OCI-LY3 (cell line): ENCODE measurements at regions not wholly inside any gene's neighbourhood (a gene's known extent, or its start where the extent isn't known, plus 50 kb on each side); places are given as distances from the start of the nearest gene placed in this dataset.
A peak's percentile ranks its signal among the peaks of the same experiment; 100 is the strongest.
"Not testable (repeated sequence)": the region's sequence is repeated elsewhere in the genome, so short reads cannot be mapped to it uniquely, and the experiment has no call there.

Experiments
- H2AFZ ChIP-seq: fragments of 200-600, 300-600 bp; shearing (Covaris generic); 2 replicates; pipeline ENCODE4 v1.6.0; 2014; ENCODE audit warnings: antibody characterized with exemption, low read depth, low read length
- H3K27ac ChIP-seq: fragments of 200-600, 300-600 bp; sonication (generic); 2 replicates; pipeline ENCODE4 v1.5.1; 2014; ENCODE audit warnings: mild to moderate bottlenecking, low read length, moderate library complexity, mixed read lengths
- H3K27me3 ChIP-seq: fragments of 200-600, 300-600 bp; sonication (generic); 2 replicates; pipeline ENCODE4 v1.6.1; 2014; ENCODE audit warnings: low read depth, low read length, mixed read lengths
- H3K36me3 ChIP-seq: fragments of 200-600, 300-600 bp; sonication (generic); replicated peaks from 2 replicates; pipeline ENCODE3; 2014; ENCODE audit warnings: low read depth, low read length, mixed read lengths
- H3K4me1 ChIP-seq: fragments of 300-600, 200-600 bp; sonication (generic); 2 replicates; pipeline ENCODE4 v1.6.1; 2014; ENCODE audit warnings: low read length, mixed read lengths
- H3K4me2 ChIP-seq: fragments of 200-600, 300-600 bp; sonication (generic); 2 replicates; pipeline ENCODE4 v1.6.1; 2014; ENCODE audit warnings: low read length, mixed read lengths
- H3K4me3 ChIP-seq: fragments of 300-600, 200-600 bp; sonication (generic); 2 replicates; pipeline ENCODE4 v1.5.1; 2014; ENCODE audit warnings: antibody characterized with exemption, mild to moderate bottlenecking, low read length, moderate library complexity
- H3K79me2 ChIP-seq: fragments of 300-600, 200-600 bp; shearing (Covaris generic); 2 replicates; pipeline ENCODE4 v1.6.1; 2014; ENCODE audit warnings: mild to moderate bottlenecking, low read length, mixed read lengths
- H3K9ac ChIP-seq: fragments of 300-600, 200-600 bp; shearing (Covaris generic); 2 replicates; pipeline ENCODE4 v1.6.0; 2014; ENCODE audit warnings: mild to moderate bottlenecking, low read length, moderate library complexity
- H3K9me3 ChIP-seq: fragments of 200-600, 300-600 bp; shearing (Covaris generic); 2 replicates; pipeline ENCODE4 v1.6.1; 2014; ENCODE audit warnings: low read length, mixed read lengths; ENCODE audit not compliant: insufficient read depth
- H4K20me1 ChIP-seq: fragments of 200-600, 300-600 bp; sonication (generic); 2 replicates; pipeline ENCODE4 v1.6.1; 2016; ENCODE audit warnings: low read length, mixed read lengths; ENCODE audit not compliant: insufficient read depth
- EZH2phosphoT487 ChIP-seq: fragments of 200-600 bp; shearing (Covaris generic); IDR thresholded peaks from 2 replicates; pipeline ENCODE4 v1.6.1; 2018; ENCODE audit warnings: antibody characterized with exemption, mixed run types, low read depth
- TF ChIP-seq, protein P1 (sequence below): fragments of 200-600, 300-600 bp; sonication (generic); IDR thresholded peaks from 2 replicates; pipeline ENCODE4 v1.5.1; 2014; ENCODE audit warnings: antibody characterized with exemption, low read length, low read depth

DNA sequence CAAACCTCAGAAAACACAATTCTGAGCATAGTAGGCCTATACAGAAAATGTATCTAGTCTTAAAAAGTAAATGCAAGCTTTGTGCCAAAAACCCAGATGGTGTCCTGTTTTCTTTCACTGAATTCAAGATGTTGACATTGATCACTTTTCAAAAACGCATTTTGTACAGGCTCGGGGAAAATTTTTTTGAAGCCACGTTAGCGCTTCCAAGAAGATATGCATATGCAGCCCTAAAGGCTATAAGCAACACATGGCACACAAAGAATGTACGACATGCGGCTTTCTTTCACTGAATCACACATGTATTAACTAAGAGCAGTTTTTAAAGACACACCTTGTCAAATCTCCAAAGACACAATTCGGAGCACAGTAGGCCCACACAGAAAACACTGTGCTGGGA lies 115.4 kb downstream of the MRPL57 start:
- TF ChIP-seq EZH2phosphoT487 = no peak
- TF ChIP-seq, protein P1, sequence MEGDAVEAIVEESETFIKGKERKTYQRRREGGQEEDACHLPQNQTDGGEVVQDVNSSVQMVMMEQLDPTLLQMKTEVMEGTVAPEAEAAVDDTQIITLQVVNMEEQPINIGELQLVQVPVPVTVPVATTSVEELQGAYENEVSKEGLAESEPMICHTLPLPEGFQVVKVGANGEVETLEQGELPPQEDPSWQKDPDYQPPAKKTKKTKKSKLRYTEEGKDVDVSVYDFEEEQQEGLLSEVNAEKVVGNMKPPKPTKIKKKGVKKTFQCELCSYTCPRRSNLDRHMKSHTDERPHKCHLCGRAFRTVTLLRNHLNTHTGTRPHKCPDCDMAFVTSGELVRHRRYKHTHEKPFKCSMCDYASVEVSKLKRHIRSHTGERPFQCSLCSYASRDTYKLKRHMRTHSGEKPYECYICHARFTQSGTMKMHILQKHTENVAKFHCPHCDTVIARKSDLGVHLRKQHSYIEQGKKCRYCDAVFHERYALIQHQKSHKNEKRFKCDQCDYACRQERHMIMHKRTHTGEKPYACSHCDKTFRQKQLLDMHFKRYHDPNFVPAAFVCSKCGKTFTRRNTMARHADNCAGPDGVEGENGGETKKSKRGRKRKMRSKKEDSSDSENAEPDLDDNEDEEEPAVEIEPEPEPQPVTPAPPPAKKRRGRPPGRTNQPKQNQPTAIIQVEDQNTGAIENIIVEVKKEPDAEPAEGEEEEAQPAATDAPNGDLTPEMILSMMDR = no peak
- H2AFZ ChIP-seq = no peak overlapping the region
- no peaks in the 10 kb centered on the region for H3K79me2 ChIP-seq
- H3K36me3 ChIP-seq = no peaks in the 10 kb centered on the region
- H3K9me3 ChIP-seq = no peaks in the 10 kb centered on the region
- no peaks in the 10 kb centered on the region for H3K27me3 ChIP-seq
- H3K9ac ChIP-seq = no peak overlapping the region
- H3K4me1 ChIP-seq = peaks cover 3% of the 10 kb centered on the region; the same call in 1 of the 2 replicates
- no peak overlapping the region for H3K4me3 ChIP-seq
- H4K20me1 ChIP-seq = no peaks in the 10 kb centered on the region
- H3K4me2 ChIP-seq = no peak overlapping the region
- no peak overlapping the region for H3K27ac ChIP-seq

DNA sequence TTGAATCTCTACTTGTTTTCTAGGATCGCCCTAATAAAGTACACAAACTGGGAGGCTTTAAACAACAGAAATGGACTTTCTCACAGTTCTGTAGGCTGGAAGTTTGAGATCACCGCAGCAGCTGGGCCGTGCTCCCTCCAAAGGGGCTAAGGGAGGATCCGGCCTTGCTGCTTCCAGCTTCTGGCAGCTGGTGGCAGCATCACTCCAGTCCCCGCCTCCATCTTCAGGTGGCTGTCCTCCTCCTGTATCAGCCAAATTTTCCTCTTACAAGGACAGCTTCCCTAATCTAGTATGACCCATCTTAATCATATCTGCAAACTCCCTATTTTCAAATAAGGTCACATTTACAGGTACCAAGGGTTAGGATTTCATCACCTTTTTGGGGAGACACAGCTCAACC lies 120.5 kb downstream of the MRPL57 start:
- H3K9ac ChIP-seq = peak overlapping the region; percentile 58
- H3K36me3 ChIP-seq, H3K9me3 ChIP-seq, H3K27ac ChIP-seq, H4K20me1 ChIP-seq, H3K27me3 ChIP-seq: not testable (repeated sequence)
- H3K4me1 ChIP-seq = peaks cover 14% of the 10 kb centered on the region
- peak overlapping the region; percentile 93 for H3K4me2 ChIP-seq
- TF ChIP-seq, protein P1 = peak; percentile 76
- H3K79me2 ChIP-seq = peaks cover 22% of the 10 kb centered on the region
- peak overlapping the region; percentile 88 for H2AFZ ChIP-seq
- H3K4me3 ChIP-seq = peak overlapping the region; percentile 93

DNA sequence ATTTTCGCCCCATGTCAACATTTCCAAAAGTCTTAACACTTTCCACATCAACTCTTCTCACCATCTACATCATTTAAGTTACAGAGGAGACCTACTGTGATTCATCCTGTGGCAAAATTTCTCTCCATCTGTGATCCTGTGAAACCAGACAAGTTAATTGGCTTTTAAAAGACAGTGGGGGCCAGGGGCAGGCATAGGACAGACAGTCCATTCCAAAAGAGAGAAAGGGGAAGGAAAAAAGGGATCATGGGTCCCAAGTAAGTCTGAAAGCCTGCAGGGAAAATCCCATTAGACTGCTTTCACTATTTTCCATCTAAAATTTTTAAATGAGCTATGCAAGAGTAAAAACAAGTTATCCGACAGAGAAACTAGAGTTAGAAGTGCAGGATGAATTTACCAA lies 121.0 kb downstream of the MRPL57 start:
- Histone ChIP-seq H3K4me2 (peak overlapping the region; percentile 93), H3K4me3 (peak overlapping the region; percentile 93), H3K9me3 (no peaks in the 10 kb centered on the region), H3K4me1 (peaks cover 14% of the 10 kb centered on the region), H3K9ac (peak overlapping the region; percentile 58), H4K20me1 (no peaks in the 10 kb centered on the region), H3K27ac (peak overlapping the region; percentile 18; the same call in 1 of the 2 replicates), H3K36me3 (no peaks in the 10 kb centered on the region), H2AFZ (peak overlapping the region; percentile 88), H3K27me3 (no peaks in the 10 kb centered on the region), H3K79me2 (peaks cover 22% of the 10 kb centered on the region)
- TF ChIP-seq, protein P1 = no peak
- no peak for TF ChIP-seq EZH2phosphoT487

DNA sequence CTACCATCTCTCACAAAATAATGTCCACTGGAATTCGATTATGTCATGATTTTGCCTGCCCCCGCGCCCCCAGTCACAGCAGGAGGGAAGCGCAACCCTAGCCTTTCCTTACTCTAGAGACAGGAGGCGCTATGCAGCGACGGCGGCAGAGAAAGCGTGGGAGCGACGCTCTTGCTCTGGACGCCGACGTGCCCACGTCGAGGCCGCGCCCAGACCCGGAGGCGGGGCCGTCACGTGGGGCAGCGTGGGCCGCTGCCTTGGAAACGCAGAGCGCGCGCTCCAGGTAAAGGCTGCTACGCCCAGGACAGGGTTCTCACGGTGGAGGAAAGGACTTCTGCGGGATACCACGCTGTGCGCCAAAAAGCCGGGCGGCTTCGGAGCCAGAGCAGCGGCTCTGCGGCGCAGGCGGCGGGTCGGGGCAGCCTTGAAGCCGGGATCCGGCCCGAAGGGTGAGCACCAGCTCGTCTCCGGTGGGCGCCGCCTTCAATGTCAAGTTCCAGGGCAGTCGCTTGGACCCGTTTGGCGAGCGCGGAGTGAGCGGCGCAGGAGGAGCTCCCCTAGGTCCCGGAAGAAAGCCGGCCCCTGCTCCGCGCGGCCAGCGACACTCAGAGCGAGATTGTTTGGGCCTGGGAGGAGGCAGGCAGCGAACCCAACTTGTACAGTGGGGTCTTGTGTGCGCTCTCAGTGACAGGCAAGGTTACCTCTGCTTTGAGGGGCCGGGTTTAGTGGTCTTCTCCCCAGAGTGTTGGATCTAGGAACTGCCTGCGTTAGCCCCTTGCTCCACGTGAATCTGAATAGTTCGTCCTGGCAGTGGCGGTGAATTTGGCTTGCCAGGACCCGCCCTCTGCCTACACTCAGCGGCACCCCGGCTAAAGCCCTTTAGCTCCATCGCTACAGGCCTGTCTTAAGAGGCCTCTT lies 121.7 kb downstream of the MRPL57 start:
- Histone ChIP-seq H3K27ac (peak overlapping the region; percentile 18; the same call in 1 of the 2 replicates), H4K20me1 (no peaks in the 10 kb centered on the region), H3K27me3 (no peaks in the 10 kb centered on the region), H3K9ac (peak overlapping the region; percentile 69), H3K9me3 (no peaks in the 10 kb centered on the region), H3K4me2 (peak overlapping the region; percentile 93), H3K4me3 (peak overlapping the region; percentile 93), H3K4me1 (peaks cover 14% of the 10 kb centered on the region), H3K36me3 (no peaks in the 10 kb centered on the region), H3K79me2 (peaks cover 22% of the 10 kb centered on the region), H2AFZ (peak overlapping the region; percentile 88)
- TF ChIP-seq, protein P1 = peak; percentile 71
- TF ChIP-seq EZH2phosphoT487 = no peak
